ENCODE measurements at regions not wholly inside any gene's neighbourhood (a gene's known extent, or its start where the extent isn't known, plus 50 kb on each side); places are given as distances from the start of the nearest gene placed in this dataset.

DNA sequence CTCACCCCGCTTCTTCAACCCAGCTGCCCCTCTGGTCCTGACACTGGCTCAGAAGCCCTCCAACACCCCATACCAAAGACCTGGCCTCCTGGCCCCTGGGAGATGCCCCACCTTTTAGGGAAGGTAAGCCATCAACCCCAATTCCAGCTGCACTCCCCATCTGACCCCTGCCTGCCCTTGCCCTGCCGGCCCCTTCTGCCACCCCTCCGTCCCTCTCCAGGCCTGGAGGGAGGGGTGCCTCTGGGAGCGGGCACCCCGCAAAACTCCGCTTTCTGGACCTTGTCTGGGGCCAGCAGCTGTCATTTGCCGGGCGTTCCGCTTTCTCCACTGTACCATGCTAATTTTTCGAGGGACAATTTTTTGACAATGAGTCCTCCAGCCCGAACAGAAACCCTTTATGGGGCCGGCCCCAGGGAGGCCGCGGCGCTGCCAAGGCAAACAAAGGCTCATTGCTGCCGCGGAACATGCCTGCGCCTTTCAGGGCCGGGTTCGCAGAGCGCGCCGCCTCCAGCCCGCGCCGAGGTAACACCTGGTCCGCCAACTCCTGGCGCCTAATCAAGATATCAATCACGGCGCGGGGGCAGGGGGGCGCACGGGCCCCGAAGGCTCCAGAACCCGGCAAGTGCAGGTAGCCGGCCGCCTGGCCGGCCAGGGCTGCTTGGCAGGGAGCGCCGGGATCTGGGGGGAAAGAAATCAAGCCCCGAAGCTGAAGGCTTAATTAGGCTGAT, 96.0 kb downstream of the INHBB start (continued):
- TF ChIP-seq, protein P1, sequence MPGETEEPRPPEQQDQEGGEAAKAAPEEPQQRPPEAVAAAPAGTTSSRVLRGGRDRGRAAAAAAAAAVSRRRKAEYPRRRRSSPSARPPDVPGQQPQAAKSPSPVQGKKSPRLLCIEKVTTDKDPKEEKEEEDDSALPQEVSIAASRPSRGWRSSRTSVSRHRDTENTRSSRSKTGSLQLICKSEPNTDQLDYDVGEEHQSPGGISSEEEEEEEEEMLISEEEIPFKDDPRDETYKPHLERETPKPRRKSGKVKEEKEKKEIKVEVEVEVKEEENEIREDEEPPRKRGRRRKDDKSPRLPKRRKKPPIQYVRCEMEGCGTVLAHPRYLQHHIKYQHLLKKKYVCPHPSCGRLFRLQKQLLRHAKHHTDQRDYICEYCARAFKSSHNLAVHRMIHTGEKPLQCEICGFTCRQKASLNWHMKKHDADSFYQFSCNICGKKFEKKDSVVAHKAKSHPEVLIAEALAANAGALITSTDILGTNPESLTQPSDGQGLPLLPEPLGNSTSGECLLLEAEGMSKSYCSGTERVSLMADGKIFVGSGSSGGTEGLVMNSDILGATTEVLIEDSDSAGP (CRISPR knock-in tag; IDR thresholded peaks at IDR 0.05; ENCODE audit: borderline replicate concordance): peak; percentile 63
- TF ChIP-seq ZNF446 (CRISPR knock-in tag; IDR thresholded peaks at IDR 0.05) (no peak), JARID2 (CRISPR knock-in tag; IDR thresholded peaks at IDR 0.05; ENCODE audit: insufficient replicate concordance) (no peak), CBFB (CRISPR knock-in tag; IDR thresholded peaks at IDR 0.05) (no peak), ZNF775 (CRISPR knock-in tag; IDR thresholded peaks at IDR 0.05; ENCODE audit: borderline replicate concordance) (no peak), ZFP36 (IDR thresholded peaks at IDR 0.05; ENCODE audit: borderline replicate concordance, low read depth, low read length, partially characterized antibody) (no peak)
- TF ChIP-seq, protein P2, sequence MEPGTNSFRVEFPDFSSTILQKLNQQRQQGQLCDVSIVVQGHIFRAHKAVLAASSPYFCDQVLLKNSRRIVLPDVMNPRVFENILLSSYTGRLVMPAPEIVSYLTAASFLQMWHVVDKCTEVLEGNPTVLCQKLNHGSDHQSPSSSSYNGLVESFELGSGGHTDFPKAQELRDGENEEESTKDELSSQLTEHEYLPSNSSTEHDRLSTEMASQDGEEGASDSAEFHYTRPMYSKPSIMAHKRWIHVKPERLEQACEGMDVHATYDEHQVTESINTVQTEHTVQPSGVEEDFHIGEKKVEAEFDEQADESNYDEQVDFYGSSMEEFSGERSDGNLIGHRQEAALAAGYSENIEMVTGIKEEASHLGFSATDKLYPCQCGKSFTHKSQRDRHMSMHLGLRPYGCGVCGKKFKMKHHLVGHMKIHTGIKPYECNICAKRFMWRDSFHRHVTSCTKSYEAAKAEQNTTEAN (CRISPR knock-in tag; conservative IDR thresholded peaks at IDR 0.05): 0 out of 2 replicates have a peak, but pooled peaks have one; percentile 59
- TF ChIP-seq, protein P3, sequence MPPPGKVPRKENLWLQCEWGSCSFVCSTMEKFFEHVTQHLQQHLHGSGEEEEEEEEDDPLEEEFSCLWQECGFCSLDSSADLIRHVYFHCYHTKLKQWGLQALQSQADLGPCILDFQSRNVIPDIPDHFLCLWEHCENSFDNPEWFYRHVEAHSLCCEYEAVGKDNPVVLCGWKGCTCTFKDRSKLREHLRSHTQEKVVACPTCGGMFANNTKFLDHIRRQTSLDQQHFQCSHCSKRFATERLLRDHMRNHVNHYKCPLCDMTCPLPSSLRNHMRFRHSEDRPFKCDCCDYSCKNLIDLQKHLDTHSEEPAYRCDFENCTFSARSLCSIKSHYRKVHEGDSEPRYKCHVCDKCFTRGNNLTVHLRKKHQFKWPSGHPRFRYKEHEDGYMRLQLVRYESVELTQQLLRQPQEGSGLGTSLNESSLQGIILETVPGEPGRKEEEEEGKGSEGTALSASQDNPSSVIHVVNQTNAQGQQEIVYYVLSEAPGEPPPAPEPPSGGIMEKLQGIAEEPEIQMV (CRISPR knock-in tag; IDR thresholded peaks at IDR 0.05; ENCODE audit: low read depth): no peak; the same call in 1 of the 2 replicates
- TF ChIP-seq, protein P4, sequence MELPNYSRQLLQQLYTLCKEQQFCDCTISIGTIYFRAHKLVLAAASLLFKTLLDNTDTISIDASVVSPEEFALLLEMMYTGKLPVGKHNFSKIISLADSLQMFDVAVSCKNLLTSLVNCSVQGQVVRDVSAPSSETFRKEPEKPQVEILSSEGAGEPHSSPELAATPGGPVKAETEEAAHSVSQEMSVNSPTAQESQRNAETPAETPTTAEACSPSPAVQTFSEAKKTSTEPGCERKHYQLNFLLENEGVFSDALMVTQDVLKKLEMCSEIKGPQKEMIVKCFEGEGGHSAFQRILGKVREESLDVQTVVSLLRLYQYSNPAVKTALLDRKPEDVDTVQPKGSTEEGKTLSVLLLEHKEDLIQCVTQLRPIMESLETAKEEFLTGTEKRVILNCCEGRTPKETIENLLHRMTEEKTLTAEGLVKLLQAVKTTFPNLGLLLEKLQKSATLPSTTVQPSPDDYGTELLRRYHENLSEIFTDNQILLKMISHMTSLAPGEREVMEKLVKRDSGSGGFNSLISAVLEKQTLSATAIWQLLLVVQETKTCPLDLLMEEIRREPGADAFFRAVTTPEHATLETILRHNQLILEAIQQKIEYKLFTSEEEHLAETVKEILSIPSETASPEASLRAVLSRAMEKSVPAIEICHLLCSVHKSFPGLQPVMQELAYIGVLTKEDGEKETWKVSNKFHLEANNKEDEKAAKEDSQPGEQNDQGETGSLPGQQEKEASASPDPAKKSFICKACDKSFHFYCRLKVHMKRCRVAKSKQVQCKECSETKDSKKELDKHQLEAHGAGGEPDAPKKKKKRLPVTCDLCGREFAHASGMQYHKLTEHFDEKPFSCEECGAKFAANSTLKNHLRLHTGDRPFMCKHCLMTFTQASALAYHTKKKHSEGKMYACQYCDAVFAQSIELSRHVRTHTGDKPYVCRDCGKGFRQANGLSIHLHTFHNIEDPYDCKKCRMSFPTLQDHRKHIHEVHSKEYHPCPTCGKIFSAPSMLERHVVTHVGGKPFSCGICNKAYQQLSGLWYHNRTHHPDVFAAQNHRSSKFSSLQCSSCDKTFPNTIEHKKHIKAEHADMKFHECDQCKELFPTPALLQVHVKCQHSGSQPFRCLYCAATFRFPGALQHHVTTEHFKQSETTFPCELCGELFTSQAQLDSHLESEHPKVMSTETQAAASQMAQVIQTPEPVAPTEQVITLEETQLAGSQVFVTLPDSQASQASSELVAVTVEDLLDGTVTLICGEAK (IDR thresholded peaks at IDR 0.05): no peak
- TF ChIP-seq, protein P4 (CRISPR knock-in tag; IDR thresholded peaks at IDR 0.05): no peak
- TF ChIP-seq, protein P5, sequence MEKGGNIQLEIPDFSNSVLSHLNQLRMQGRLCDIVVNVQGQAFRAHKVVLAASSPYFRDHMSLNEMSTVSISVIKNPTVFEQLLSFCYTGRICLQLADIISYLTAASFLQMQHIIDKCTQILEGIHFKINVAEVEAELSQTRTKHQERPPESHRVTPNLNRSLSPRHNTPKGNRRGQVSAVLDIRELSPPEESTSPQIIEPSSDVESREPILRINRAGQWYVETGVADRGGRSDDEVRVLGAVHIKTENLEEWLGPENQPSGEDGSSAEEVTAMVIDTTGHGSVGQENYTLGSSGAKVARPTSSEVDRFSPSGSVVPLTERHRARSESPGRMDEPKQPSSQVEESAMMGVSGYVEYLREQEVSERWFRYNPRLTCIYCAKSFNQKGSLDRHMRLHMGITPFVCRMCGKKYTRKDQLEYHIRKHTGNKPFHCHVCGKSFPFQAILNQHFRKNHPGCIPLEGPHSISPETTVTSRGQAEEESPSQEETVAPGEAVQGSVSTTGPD (CRISPR knock-in tag; IDR thresholded peaks at IDR 0.05): no peak
